GM20000 (cell line): ENCODE measurements at regions not wholly inside any gene's neighbourhood (a gene's known extent, or its start where the extent isn't known, plus 50 kb on each side); places are given as distances from the start of the nearest gene placed in this dataset.

ENCODE experiments used
- DNase-seq: peaks from one replicate; pipeline ENCODE4 v3.0.0; 2012; ENCODE audit warnings: low spot score
- TF ChIP-seq, protein P1 (sequence below): IDR thresholded peaks from 2 replicates; pipeline ENCODE4 v1.5.1; 2012; ENCODE audit warnings: mild to moderate bottlenecking, control low read depth; ENCODE audit errors: extremely low read depth, missing control alignments

GRCh38 chr16:59432276-59432675 is 698.2 kb upstream of the GOT2 start:
- no peak for DNase-seq
- TF ChIP-seq, protein P1, sequence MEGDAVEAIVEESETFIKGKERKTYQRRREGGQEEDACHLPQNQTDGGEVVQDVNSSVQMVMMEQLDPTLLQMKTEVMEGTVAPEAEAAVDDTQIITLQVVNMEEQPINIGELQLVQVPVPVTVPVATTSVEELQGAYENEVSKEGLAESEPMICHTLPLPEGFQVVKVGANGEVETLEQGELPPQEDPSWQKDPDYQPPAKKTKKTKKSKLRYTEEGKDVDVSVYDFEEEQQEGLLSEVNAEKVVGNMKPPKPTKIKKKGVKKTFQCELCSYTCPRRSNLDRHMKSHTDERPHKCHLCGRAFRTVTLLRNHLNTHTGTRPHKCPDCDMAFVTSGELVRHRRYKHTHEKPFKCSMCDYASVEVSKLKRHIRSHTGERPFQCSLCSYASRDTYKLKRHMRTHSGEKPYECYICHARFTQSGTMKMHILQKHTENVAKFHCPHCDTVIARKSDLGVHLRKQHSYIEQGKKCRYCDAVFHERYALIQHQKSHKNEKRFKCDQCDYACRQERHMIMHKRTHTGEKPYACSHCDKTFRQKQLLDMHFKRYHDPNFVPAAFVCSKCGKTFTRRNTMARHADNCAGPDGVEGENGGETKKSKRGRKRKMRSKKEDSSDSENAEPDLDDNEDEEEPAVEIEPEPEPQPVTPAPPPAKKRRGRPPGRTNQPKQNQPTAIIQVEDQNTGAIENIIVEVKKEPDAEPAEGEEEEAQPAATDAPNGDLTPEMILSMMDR = no peak

- DNase-seq = no peak
- TF ChIP-seq, protein P1 = no peak
These were observed 690.7 kb upstream of the GOT2 start for GRCh38 chr16:59424714-59425273.

GRCh38 chr16:59411961-59412841 is 678.1 kb upstream of the GOT2 start:
- TF ChIP-seq, protein P1 = no peak
- no peak for DNase-seq

- TF ChIP-seq, protein P1 = no peak
- no peak for DNase-seq
These were observed 676.3 kb upstream of the GOT2 start for GRCh38 chr16:59410451-59410850.

GRCh38 chr16:59405802-59406201 is 671.7 kb upstream of the GOT2 start:
- DNase-seq = no peak

DNA sequence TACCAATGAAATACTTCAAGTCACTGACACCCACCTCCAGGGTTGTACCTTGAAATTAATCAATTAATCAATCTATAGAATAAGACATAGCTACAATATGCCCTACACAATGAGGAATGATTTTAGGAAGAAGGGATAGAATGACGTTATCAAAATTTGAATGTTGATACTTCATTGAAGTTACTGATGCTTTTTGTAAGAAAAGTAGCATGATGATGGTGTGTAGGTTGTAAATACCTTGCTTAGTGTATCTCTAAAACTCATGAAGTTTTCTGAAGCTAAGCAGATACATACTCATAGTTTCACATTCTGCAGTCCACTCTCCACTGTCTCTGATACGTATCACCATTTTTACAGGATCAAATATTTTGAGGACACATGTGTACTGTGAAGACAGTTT is 670.4 kb upstream of the GOT2 start:
- DNase-seq = no peak
- TF ChIP-seq, protein P1 = no peak

More at GRCh38 chr16:59405802-59406201, 671.7 kb upstream of the GOT2 start:
- TF ChIP-seq, protein P1 = no peak

DNA sequence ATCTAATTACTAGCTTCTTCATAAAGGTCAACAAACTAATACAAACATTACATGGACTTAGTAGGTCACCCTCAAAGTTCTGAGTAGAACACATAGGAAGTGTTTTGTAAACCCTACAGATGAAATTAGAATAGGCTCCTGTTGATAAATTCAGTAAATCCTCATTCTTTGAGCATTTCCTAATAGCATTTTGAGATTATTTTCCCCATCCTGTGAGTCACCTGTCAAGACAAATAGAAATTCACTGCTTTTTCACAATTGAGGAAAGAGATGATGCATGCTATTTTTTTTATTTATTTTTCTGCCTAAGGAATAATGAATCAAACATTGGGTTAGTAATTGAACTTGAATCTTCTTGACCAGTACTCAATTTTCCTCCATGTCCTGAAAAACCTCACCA is 666.7 kb upstream of the GOT2 start:
- DNase-seq = no peak
- TF ChIP-seq, protein P1 = no peak
